PC-9 (cell line): ENCODE measurements at regions not wholly inside any gene's neighbourhood (a gene's known extent, or its start where the extent isn't known, plus 50 kb on each side); places are given as distances from the start of the nearest gene placed in this dataset.

Experiments
- BruUV-seq: library from RNA; stranded (reverse); fragments of 400-500 nt; replicated peaks from 2 replicates; lab custom pipeline; 2021; lab: Mats Ljungman, UMichigan
- CTCF ChIA-PET: fragments of 300-600 bp; sonication (Branson Sonifier 250); formaldehyde crosslinking; loops from one replicate; lab custom pipeline; 2022; ENCODE audit warnings: antibody characterized with exemption; lab: Charles Lee
- POLR2A ChIA-PET: fragments of 300-600 bp; sonication (Branson Sonifier 250); formaldehyde crosslinking; loops from one replicate; lab custom pipeline; 2022; ENCODE audit warnings: antibody characterized with exemption; ENCODE audit not compliant: unreplicated experiment; lab: Charles Lee
- DNase-seq, 2 experiments: peaks; one replicate each; pipeline versions ENCODE4 v3.0.0 to v3.0.0-alpha.2; 2015 to 2022; ENCODE audit warnings: mixed read lengths in 1 of 2
- H2AFZ ChIP-seq: fragments of 200-600 bp; sonication (generic); 2 replicates; pipeline ENCODE4 v1.8.1; 2017; ENCODE audit warnings: antibody characterized with exemption
- H3F3A ChIP-seq: fragments of 200-600 bp; sonication (generic); 2 replicates; pipeline ENCODE4 v1.8.1; 2017; ENCODE audit warnings: antibody characterized with exemption, mild to moderate bottlenecking, low read depth; ENCODE audit not compliant: insufficient read depth
- H3K27ac ChIP-seq: fragments of 200-600 bp; sonication (generic); 2 replicates; pipeline ENCODE4 v1.6.1; 2016; ENCODE audit warnings: mixed run types
- H3K27me3 ChIP-seq: fragments of 200-600 bp; sonication (generic); 2 replicates; pipeline ENCODE4 v1.6.1; 2016; ENCODE audit warnings: low read depth, mixed run types; ENCODE audit not compliant: insufficient read depth
- H3K36me3 ChIP-seq: fragments of 200-600 bp; sonication (generic); 2 replicates; pipeline ENCODE4 v1.6.1; 2016; ENCODE audit warnings: low read depth, mixed run types
- H3K4me1 ChIP-seq: fragments of 200-600 bp; sonication (generic); replicated peaks from 2 replicates; pipeline ENCODE4 v1.6.1; 2016; ENCODE audit warnings: mixed run types; ENCODE audit not compliant: insufficient read depth
- H3K4me2 ChIP-seq: fragments of 200-600 bp; sonication (generic); 2 replicates; pipeline ENCODE4 v1.6.1; 2017; ENCODE audit warnings: mixed run types
- H3K4me3 ChIP-seq: fragments of 200-600 bp; sonication (generic); 2 replicates; pipeline ENCODE4 v1.6.1; 2016; ENCODE audit warnings: mixed run types
- H3K79me2 ChIP-seq: fragments of 200-600 bp; sonication (generic); 2 replicates; pipeline ENCODE4 v1.6.1; 2017; ENCODE audit warnings: low read depth, mixed run types
- H3K9me2 ChIP-seq: fragments of 200-600 bp; sonication (generic); 2 replicates; pipeline ENCODE4 v1.8.1; 2017; ENCODE audit warnings: mild to moderate bottlenecking; ENCODE audit not compliant: insufficient read depth
- H3K9me3 ChIP-seq: fragments of 200-600 bp; sonication (generic); 2 replicates; pipeline ENCODE4 v1.8.1; 2016; ENCODE audit warnings: low read depth; ENCODE audit not compliant: insufficient read depth
- H4K20me1 ChIP-seq: fragments of 200-600 bp; sonication (generic); 2 replicates; pipeline ENCODE4 v1.8.1; 2017; ENCODE audit not compliant: insufficient read depth
- CTCF ChIP-seq: fragments of 200-600 bp; sonication (generic); conservative IDR thresholded peaks from 2 replicates; pipeline ENCODE4 v1.6.1; 2017; ENCODE audit warnings: mixed run types, antibody characterized with exemption, mild to moderate bottlenecking, moderate library complexity
- EZH2 ChIP-seq: fragments of 200-600 bp; sonication (generic); IDR thresholded peaks from 2 replicates; pipeline ENCODE4 v1.8.0; 2017; ENCODE audit warnings: antibody characterized with exemption, low read depth
- intact Hi-C: fragments of 100-400 bp; cut with micrococcal nuclease; formaldehyde crosslinking; loops from one replicate; pipeline ENCODE4 v1.10.0; 2022; ENCODE audit not compliant: unreplicated experiment

- no peaks in the 10 kb centered on the region for H3K27me3 ChIP-seq
- intact Hi-C loops, result no loop called here
- BruUV-seq, result no TSS peak
- DNase-seq, result no peak
- H3K4me2 ChIP-seq, result no peak overlapping the region
- no peaks in the 10 kb centered on the region for H3K4me1 ChIP-seq
- POLR2A ChIA-PET, result no interaction called here
- H3K79me2 ChIP-seq, result no peaks in the 10 kb centered on the region
- H3K4me3 ChIP-seq, result no peak overlapping the region
- H3F3A ChIP-seq, result no peaks in the 10 kb centered on the region
- no peak for TF ChIP-seq EZH2
- no peak for TF ChIP-seq CTCF
- no peaks in the 10 kb centered on the region for H3K9me2 ChIP-seq
- H3K36me3 ChIP-seq, result no peaks in the 10 kb centered on the region
- no peaks in the 10 kb centered on the region for H4K20me1 ChIP-seq
- no peak overlapping the region for H2AFZ ChIP-seq
- no peaks in the 10 kb centered on the region for H3K9me3 ChIP-seq
- CTCF ChIA-PET, result no interaction called here
- H3K27ac ChIP-seq, result no peak overlapping the region
Measured at GRCh38 chr1:214918745-214919144, 163.8 kb upstream of the KCNK2 start.

GRCh38 chr1:214920337-214920736, 162.2 kb upstream of the KCNK2 start:
- Histone ChIP-seq H3K27me3 (no peaks in the 10 kb centered on the region), H3F3A (no peaks in the 10 kb centered on the region), H3K79me2 (no peaks in the 10 kb centered on the region), H3K27ac (no peak overlapping the region), H3K36me3 (no peaks in the 10 kb centered on the region), H3K9me2 (no peaks in the 10 kb centered on the region), H3K4me2 (no peak overlapping the region), H3K4me1 (no peaks in the 10 kb centered on the region), H3K9me3 (no peaks in the 10 kb centered on the region), H2AFZ (no peak overlapping the region), H4K20me1 (no peaks in the 10 kb centered on the region), H3K4me3 (no peak overlapping the region)
- no peak for DNase-seq
- TF ChIP-seq CTCF, result no peak
- no peak for TF ChIP-seq EZH2
- CTCF ChIA-PET, result no interaction called here
- intact Hi-C loops, result no loop called here
- POLR2A ChIA-PET, result no interaction called here
- BruUV-seq, result no TSS peak

- Histone ChIP-seq H3K27me3 (no peaks in the 10 kb centered on the region), H3F3A (no peaks in the 10 kb centered on the region), H3K9me2 (no peaks in the 10 kb centered on the region), H2AFZ (no peak overlapping the region), H3K9me3 (no peaks in the 10 kb centered on the region), H4K20me1 (no peaks in the 10 kb centered on the region), H3K27ac (no peak overlapping the region), H3K79me2 (no peaks in the 10 kb centered on the region), H3K36me3 (no peaks in the 10 kb centered on the region), H3K4me2 (no peak overlapping the region), H3K4me3 (no peak overlapping the region), H3K4me1 (no peaks in the 10 kb centered on the region)
- ChIA-PET CTCF (no interaction called here), POLR2A (no interaction called here)
- no TSS peak for BruUV-seq
- no peak for DNase-seq
- TF ChIP-seq EZH2 (no peak), CTCF (no peak)
- intact Hi-C loops, result no loop called here
Measured at GRCh38 chr1:214923278-214923915, 159.1 kb upstream of the KCNK2 start.
